Esophagus mucosa (tissue), 1 donor: ENCODE measurements at regions not wholly inside any gene's neighbourhood (a gene's known extent, or its start where the extent isn't known, plus 50 kb on each side); places are given as distances from the start of the nearest gene placed in this dataset.

Experiments used
- ATAC-seq: fragments of 200-7000 bp; cut with Tn5 transposase; one replicate; pipeline ENCODE4 v1.9.1; 2020
- donor health status: DM: yes; HTN: yes; CAD: no.

DNA sequence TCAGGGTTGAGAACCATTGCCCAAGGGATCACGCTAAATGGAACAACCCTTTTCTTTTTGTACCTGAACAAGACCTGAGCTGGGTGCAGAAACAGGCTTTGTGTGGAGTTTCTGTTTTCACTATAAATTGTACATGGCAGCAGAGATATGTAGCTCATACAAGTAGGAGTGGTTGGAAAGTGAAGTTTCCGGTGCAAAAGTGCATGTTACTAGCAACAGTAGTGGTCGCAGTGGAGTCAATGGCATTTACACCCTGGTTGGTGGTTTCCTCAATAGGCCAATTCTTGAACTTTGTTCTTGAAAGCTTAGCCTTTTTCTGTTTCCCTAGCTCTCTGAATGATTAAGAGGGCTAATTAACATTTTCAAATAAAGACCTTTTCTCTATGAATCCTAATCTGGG, 170.7 kb downstream of the NEBL start:
- ATAC-seq: no peak

DNA sequence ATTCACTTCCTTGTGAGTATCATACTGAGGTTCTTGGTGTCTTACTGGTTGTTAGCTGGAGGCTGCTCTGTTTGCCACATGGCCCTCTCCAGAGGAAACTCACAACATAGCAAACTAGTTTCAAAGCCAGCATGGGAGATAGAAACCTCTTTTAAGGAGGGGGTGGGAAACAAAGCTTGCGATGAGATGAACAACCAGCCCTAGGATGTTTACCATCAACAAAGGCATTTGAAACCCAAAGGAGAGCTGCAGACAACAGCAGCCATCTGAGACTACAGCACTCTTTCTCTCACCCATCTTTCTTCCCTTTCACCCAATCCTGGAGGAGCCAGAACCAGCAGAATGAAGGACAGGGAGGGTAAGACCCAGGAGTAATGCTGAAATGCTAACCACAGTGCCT, 182.1 kb downstream of the NEBL start:
- no peak for ATAC-seq

DNA sequence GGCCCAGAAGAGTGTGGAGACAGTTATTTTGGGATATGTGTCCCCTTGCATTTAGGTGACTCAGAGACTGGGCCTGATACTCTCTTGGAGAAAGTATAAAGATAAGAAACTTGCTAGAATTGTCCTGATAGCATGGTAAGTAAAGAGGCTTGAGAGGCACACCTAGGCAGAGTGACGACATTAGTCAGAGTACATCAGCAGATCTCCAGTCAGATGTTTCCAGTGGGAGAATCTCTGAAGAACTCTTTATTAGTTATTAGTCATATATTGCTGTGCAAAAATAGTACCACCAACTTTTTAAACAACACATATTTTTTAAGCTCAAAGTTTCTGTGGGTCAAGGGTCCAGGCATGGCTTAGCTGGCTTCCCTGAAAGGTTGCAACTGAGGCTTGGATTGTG, 182.6 kb downstream of the NEBL start:
- ATAC-seq: no peak

DNA sequence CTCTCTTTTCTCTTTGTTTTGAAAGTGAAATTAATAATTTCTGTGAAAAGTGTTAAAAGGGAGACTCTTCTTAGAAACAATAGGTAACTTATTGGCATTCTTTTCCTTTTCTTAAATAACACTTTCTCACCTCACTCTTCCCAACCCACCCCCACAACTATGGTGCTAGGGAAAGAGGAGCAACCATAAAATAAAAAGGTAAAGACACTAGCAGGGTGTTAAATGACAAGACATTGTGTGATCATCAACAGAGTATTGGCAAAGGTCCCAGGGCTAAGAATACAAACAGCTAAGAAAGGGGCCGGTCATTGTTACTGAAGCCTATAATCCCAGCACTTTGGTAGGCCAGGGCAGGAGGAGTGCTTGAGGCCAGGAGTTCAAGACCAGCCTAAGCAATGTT, 183.7 kb downstream of the NEBL start:
- ATAC-seq: no peak

DNA sequence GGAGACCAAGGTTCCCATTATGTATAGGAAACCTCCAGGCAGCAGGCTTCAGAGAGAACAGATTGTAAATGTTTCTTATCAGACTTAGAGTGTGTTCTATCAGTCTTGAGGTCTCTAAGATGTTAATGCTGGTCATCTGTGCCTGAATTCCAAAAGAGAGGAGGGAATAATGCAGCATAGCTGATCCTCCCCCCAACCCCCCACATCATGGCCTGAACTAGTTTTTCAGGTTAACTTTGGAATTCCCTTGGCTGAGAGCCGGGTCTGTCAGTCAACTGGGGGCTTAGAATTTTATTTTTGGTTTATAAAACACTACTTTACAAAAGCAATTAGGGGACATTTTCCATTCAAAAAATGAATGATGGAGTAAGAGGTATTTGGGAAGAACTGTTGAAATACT, 184.3 kb downstream of the NEBL start:
- no peak for ATAC-seq

DNA sequence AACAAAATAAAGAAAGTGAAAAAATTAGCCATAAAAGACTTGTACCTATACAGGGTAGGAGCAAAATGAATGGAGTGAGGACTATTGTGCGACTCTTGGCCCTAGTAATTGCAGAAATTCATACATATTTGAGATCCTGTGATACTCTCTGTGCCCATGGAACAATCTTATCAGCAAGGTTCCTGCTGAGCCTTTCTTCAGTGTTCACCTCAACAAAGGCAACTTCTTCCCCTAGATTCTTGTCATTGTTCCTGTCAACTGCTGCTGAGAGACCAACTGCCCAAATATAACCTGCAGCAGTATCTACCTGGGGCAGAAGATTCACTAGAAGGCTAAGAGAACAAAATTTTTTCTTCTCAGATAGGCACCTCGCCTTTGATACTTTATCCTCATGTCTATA, 187.4 kb downstream of the NEBL start:
- ATAC-seq: no peak

DNA sequence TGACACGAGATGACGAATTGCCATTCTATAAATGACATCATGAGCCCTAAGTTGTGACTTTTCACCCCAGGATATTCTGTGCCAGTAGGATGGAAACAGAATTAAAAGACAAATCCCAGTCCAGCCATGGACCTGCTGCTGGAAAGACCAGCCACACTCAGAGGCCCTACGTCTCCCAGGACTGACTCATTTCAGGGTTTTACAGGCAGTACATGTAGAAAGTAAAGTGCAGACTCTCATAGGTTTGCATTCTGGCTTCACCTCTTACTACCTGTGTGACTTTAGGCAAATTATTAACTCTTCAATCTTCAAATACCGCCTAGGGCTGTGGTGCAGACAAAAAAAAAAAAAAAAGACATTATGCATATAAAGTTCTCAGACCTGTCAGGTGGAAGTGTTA, 188.8 kb downstream of the NEBL start:
- no peak for ATAC-seq

DNA sequence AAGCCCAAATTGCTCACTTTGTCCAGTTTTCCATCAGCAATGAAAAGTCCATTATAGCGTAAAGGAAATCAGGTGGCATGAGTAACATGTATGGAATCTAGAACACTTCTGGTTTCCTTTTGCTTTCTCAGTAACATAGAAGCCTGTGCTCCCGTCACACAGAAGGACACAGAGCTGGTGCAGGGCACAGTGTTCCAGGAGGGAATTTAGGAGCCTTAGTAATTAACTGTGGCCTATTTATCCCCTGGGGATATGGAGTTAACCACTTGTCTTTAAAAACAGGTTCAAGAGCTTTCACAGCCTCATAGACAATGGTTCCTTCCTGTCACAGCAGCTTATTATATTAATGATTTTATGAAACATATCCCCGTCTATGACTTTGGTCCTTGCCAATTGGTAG, 189.9 kb downstream of the NEBL start:
- no peak for ATAC-seq

DNA sequence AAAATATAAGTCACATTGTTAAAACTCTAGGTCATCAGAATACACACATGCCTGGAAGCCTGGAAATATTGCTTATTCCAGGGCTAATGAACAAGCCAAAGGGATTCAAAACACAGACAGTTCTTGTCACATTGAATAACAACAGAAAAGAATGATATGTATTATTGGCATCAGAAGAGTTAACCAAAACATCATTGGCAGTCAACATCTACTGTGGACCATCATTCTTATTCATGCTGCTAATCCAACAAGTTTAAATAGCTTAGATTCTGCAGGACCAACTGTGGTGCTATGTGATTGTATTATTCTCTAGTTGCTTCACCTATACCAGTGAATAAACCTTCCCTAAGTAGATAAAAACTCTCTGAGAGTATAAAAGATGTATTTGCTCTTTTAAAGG, 198.3 kb downstream of the NEBL start:
- no peak for ATAC-seq

DNA sequence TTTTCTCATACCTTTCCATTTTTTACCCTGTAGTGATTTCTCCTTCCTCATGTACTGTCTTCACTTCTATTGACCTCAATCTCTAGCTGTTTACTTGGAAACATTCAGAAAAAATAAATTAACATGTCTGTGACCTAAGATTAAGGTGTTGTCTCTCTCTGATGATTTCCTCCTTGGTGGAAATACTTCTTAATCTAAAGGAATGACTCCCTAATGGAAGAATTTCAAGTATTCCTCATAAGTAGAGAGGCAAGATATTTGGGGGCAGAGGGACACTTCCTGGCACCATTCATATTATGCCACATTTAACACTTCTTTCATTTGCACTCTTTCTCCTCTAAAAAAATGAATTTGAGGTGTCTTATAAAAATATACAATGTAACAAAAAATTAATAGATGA, 202.8 kb downstream of the NEBL start:
- ATAC-seq: no peak

DNA sequence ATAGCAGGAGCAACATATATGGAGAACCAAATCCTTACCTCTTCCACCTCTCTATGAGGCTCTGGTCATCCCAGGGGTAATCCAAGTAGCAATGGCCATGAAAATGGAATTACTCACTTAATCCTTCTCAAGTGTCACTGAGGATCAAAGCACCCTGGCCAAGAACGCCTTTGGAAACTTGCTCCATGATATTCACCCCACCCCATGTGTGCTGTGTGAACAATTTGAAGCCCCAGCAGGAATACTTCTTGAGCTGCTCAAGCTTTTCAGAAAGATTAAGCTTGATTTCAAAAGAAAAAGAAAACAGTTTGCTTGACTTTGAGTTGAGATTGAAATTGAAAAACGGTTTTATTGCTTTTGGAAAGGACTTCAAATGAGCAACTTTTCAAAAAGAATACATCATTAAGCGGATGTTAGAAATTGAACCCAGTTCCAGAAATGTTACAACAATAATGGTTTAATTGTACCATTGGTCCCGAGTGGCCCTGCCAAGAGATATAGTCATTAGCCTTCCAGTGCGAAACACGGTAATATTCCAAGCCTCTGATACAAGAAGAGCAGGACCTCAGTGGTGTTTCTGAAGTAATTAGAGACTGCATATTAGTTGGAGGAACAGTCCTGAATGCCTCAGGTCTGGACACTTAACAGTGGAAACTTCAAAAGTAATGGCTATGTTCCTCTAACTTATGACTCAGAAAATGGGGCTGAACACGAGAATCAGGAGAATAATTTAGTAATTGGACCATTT, 208.1 kb downstream of the NEBL start:
- no peak for ATAC-seq

DNA sequence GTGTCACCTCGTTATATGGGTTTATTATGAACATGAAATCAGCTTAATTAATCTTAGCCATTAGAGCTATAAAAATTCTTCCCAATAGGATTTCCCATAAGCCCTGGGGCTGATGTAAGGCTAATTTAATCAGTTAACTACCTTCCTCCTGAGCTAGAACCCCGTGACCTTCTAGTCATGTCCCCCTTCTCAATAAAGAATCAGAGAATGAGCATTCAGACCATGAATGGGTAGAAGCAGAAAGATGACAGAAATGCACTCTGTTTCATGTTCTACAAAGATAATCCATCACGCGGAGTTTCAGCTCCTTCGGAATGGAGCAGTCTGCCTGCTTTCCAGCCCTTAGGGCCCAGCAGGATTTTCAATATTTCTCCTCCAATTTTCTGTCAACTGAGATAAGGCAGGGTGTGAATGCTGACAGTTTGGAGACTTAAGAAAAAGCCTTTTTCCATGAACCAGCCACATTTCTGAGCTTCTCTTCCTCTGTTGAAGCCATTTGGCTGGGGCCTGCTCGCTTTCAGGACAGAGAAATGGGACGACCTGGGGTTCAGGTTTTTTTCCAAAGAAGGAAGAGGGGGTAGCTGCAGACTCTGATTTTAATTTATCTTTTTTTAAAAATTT, 211.0 kb downstream of the NEBL start:
- ATAC-seq: no peak

DNA sequence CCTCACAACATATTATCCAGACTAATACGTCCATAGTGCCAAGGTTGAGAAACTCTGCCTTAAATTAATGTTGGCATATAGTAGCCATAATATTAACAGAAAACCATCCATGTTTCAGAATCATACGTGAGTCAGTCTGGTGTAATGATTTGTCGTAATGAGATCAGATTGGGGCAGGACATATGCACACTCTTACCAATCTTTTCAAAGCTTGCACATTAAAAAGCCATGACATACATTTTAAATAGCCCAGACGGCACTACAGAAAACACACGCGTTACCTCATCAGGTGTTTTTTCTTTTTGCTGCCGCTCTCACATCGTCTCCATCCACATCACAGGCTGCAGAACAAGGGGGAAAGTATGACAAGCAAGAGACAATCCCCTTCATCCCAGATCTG, 211.6 kb downstream of the NEBL start:
- no peak for ATAC-seq

DNA sequence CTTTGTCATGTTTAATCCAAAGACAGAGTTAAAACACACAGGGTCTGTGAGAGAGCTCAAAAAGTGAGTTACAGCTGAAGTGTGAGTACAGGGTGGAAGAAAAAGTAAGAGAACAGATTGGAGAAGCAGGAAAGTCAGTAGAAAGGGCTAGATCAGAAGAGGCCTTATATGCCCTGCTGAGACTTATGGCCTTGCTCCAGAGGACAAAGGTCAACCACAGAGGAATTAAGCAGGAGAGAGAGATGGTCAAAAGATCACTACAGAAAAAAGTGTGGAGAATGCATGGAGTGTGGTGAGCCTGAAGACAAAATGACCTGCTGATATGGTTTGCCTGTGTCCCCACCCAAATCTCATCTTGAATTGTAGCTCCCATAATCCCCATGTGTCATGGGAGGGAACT, 213.8 kb downstream of the NEBL start:
- ATAC-seq: no peak

DNA sequence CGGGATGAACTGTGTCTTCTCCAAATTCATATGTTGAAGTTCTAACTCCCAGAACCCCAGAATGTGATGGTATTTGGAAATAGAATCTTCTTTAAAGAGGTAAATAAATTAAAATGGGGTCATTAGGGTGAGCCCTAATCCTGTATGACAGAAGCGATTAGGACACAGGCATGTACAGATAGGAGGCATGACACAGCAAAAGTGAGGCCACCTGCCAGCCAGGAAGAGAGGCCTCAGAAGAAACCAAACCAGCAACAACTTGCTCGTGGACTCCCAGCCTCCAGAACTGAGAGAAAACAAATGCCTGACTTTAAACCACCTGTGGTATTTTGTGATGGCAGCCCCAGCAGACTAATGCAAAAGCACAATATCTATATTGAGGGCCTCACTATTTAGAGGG, 214.3 kb downstream of the NEBL start:
- no peak for ATAC-seq

DNA sequence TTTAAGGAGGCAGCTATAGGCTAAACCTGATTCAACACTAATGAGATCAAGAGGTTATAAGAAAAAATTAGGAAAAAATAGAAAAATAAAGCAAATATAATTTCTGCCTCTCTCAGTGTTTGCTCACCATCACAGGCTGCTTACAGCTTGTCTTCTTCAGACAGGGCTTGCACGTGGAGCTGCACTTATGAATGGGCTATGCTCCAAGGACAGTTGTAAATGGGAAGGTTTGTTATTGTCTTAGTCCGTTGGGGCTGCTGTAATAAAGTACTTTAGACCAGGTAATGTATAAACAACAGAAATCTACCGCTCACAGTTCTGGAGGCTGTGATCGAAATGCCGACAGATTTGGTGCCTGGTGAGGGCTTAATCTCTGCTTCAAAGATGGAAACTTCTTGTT, 219.8 kb downstream of the NEBL start:
- ATAC-seq: no peak

DNA sequence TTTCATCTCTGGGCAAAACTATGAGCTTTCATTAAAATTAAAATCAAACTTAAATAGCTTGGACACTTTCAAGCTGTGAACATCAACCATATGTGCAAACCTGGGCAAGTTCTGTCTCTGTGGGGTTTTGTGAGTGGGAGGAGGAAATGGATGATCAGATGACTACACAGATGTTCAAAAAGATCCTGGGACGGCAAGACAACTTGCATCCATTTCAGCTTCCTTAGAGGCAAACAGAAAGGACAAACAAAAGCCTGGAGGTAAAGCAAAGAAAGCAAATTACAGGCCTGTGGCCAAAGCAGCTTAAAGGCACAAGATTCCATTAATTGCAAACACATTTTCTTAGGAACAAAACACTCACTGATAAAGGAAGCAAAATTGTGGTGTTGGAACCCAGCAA, 222.2 kb downstream of the NEBL start:
- ATAC-seq: no peak

DNA sequence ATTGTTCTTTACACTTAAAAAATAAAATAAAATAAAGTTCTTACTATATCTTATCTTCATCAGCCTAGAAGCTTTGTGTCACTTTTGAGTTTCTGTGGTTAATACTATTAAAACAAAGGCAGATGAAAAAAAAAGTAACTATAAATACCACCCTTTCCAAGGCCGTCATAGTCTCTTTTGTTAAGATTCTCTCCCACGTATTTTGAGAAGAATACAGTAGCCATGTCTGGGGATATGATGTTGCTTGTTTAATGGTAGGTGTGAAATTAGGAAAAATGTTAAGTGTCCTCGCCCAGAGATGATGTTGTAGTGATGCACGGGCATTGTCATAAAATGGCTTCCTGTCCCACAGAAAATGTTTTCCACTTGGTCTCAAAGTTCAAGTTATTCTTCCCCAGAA, 223.9 kb downstream of the NEBL start:
- no peak for ATAC-seq

DNA sequence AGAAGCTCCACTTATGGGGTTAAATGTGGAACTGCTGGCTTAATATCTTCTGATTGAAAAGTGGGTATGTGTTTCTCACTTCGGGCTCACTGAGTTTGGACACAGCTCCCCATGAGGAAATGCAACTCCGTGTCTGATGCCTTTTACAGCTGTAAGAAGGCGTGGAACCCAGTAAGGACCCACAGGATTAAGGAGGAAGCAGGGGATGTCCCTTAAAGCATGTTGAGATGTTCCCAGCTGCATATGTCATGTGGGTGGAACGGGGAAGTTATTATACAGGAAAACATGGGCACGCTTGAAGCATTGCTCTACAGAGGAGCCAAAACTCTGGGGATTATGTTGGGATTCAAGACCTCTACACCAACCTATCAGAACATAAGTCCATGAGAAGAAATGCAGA, 224.4 kb downstream of the NEBL start:
- no peak for ATAC-seq

DNA sequence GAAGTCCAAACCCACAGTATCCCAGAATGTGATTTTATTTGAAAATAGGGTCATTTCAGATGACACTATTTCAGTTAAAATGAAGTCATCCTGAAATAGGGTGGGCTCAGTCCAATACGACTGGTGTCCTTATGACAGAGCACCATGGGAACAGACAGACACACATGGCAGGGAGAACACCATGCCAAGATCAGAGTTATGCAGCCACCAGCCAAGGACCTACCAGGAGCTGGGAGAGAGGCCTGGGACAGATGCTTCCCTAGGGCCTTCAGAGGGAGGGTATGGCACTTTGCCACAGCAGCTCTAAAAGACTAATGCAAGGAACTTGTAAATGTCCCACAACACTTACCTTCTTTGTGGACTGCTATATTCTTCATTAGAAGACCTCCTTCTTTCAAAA, 226.5 kb downstream of the NEBL start:
- ATAC-seq: no peak

DNA sequence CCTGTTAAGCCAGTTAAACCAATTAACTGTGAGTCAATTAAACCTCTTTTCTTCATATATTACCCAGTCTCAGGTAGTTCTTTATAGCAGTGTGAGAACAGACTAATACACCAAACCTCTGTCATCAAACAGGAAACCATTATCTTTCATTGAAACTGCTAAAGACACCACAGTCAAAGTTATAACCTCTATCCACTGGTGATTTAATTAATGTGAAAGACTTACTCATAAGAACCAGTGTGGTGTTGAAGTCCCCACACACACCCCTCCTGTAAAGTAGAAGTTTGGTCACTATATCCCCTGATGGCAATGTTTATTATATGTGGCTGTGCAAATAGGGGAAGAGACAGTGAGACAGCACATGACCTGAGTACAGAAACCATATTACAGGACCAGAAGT, 228.1 kb downstream of the NEBL start:
- ATAC-seq: no peak

DNA sequence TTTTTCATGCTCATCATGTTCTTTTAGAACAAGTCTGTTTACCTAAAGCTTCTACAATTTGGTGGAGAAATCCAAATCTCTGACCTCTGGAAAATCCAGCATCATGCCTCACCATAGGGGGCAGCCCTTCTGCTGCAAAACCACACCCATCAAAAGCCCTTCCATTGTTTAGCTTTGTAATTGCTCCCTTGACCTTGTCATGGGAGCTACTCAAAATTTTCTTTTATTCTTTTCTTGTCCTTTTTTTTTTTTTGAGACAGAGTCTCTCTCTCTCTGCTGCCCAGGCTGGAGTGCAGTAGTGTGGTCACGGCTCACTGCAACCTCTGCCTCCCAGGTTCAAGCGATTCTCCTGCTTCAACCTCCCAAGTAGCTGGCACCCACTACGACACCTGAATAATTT, 234.4 kb downstream of the NEBL start:
- ATAC-seq: no peak

DNA sequence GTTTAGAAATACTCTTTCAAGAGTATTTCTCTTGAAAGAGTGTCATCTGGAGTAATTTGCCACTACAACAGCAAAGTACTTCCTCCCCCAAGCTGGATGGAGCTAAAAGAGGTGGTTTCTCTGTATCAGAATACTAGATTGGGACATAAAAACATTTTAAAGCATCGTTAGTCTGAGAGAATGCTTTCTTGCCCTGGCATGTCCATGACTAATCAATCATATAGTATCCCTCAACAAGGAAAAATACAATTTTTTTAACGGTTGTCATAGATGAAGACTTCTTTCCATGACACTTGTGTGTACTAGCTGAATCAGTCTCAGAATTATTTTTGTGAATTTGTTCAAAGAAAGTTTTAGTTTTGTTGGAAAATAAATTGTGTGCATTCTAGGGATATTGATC, 237.9 kb downstream of the NEBL start:
- no peak for ATAC-seq

DNA sequence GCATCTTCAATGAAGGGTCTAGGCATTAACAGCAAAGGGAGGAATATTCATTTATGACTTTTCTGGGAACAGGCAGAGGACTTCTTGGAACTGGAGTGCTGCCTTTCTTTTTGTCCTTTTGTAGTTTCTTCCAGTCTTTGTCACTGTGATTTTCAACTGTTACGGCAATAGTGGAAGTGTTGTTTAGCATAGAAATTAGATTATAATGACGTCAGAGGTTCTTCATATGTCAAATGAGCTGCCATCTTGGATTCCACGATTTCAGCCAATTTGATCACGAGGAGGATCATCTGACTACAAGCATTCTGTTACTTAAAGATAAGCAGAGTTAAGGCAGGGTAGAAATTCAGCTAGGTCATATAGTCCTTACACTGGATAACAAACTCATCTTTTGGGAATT, 239.0 kb downstream of the NEBL start:
- no peak for ATAC-seq

DNA sequence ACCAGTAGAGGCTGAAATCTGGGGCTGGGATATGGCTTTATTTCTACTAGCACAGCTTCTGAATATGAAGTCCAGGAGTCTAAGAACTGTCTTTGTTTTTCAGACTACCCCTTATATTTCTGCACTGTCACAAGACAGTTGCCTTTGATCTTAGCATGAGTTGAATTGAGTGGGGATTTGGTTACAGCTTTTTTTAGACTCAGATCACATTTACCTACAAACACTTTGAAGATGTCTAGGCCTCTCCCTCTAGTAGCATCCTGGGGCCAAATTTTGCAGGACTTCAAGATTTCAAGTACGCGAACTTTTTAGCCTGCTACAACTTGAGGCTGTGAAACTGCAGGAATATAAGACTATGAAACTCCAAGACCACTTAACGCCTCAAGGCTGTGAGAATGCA, 240.2 kb downstream of the NEBL start:
- ATAC-seq: no peak
